ENCODE measurements at regions not wholly inside any gene's neighbourhood (a gene's known extent, or its start where the extent isn't known, plus 50 kb on each side); places are given as distances from the start of the nearest gene placed in this dataset.
"Not testable (repeated sequence)": the region's sequence is repeated elsewhere in the genome, so short reads cannot be mapped to it uniquely, and the experiment has no call there.

GRCh38 chr2:239666855-239667376, 266.1 kb upstream of the HDAC4 start:
- no peak for DNase-seq

GRCh38 chr2:239666053-239666854, 265.4 kb upstream of the HDAC4 start:
- no peak for DNase-seq

- no peak for DNase-seq
These were observed 263.5 kb upstream of the HDAC4 start for GRCh38 chr2:239664216-239664810.

GRCh38 chr2:239663364-239663924, 262.6 kb upstream of the HDAC4 start:
- no peak for DNase-seq

GRCh38 chr2:239662413-239663120, 261.7 kb upstream of the HDAC4 start:
- no peak for DNase-seq

- no peak for DNase-seq
These were observed 260.8 kb upstream of the HDAC4 start for GRCh38 chr2:239661334-239662312.

- no peak for DNase-seq
These were observed 259.8 kb upstream of the HDAC4 start for GRCh38 chr2:239660390-239661230.

GRCh38 chr2:239657992-239658391, 257.2 kb upstream of the HDAC4 start:
- DNase-seq, result no peak

GRCh38 chr2:239657236-239657635, 256.4 kb upstream of the HDAC4 start:
- no peak for DNase-seq

GRCh38 chr2:239654266-239654665, 253.4 kb upstream of the HDAC4 start:
- no peak for DNase-seq

- DNase-seq, result no peak
These were observed 251.0 kb upstream of the HDAC4 start for GRCh38 chr2:239651859-239652258.

- DNase-seq, result no peak
These were observed 249.9 kb upstream of the HDAC4 start for GRCh38 chr2:239650674-239651073.

GRCh38 chr2:239649309-239649708, 248.5 kb upstream of the HDAC4 start:
- DNase-seq, result no peak

GRCh38 chr2:239648607-239649006, 247.8 kb upstream of the HDAC4 start:
- DNase-seq, result no peak

GRCh38 chr2:239647052-239647819, 246.4 kb upstream of the HDAC4 start:
- DNase-seq, result no peak

- DNase-seq, result no peak
These were observed 245.4 kb upstream of the HDAC4 start for GRCh38 chr2:239646184-239646583.

- DNase-seq, result not testable (repeated sequence)
These were observed 243.8 kb upstream of the HDAC4 start for GRCh38 chr2:239644594-239644993.

- no peak for DNase-seq
These were observed 243.2 kb upstream of the HDAC4 start for GRCh38 chr2:239644011-239644410.

GRCh38 chr2:239642406-239643004, 241.7 kb upstream of the HDAC4 start:
- DNase-seq, result no peak

- DNase-seq, result not testable (repeated sequence)
These were observed 241.1 kb upstream of the HDAC4 start for GRCh38 chr2:239641904-239642303.
